ENCODE measurements at regions not wholly inside any gene's neighbourhood (a gene's known extent, or its start where the extent isn't known, plus 50 kb on each side); places are given as distances from the start of the nearest gene placed in this dataset.
A peak's percentile ranks its signal among the peaks of the same experiment; 100 is the strongest.

GRCh38 chr5:159765760-159766517 lies 150.3 kb upstream of the ADRA1B start:
- H3K4me3 ChIP-seq (ENCODE audit: low read depth, low read length) = no peak overlapping the region
- no peak for TF ChIP-seq CTCF (IDR thresholded peaks at IDR 0.05; ENCODE audit: borderline replicate concordance, insufficient read depth, low read depth, low read length)

DNA sequence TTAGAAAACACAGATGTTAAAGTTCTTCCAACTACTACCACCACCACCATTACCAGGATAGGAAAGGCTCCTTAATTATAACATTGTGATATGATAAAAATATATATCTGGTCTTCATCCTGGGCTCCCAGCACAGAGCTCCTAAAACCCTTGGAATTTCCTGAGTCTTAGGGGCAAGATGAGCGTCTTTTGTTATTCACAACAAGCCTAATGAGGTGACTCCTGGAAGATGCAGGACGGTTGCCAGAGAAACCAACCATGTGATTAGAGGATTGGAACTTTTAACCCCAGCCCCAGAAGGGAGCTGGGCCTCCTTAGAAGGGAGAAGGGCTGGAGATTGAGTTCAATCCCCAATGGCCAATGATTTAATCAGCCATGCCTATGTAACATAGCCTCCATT lies 148.0 kb upstream of the ADRA1B start:
- no peak for TF ChIP-seq CTCF (IDR thresholded peaks at IDR 0.05; ENCODE audit: borderline replicate concordance, insufficient read depth, low read depth, low read length)
- H3K4me3 ChIP-seq (ENCODE audit: low read depth, low read length) = no peak overlapping the region

- peak overlapping the region; percentile 44 for H3K4me3 ChIP-seq (ENCODE audit: low read depth, low read length)
- no peak for TF ChIP-seq CTCF (IDR thresholded peaks at IDR 0.05; ENCODE audit: borderline replicate concordance, insufficient read depth, low read depth, low read length)
Observed at GRCh38 chr5:159772698-159773061, 143.6 kb upstream of the ADRA1B start.

DNA sequence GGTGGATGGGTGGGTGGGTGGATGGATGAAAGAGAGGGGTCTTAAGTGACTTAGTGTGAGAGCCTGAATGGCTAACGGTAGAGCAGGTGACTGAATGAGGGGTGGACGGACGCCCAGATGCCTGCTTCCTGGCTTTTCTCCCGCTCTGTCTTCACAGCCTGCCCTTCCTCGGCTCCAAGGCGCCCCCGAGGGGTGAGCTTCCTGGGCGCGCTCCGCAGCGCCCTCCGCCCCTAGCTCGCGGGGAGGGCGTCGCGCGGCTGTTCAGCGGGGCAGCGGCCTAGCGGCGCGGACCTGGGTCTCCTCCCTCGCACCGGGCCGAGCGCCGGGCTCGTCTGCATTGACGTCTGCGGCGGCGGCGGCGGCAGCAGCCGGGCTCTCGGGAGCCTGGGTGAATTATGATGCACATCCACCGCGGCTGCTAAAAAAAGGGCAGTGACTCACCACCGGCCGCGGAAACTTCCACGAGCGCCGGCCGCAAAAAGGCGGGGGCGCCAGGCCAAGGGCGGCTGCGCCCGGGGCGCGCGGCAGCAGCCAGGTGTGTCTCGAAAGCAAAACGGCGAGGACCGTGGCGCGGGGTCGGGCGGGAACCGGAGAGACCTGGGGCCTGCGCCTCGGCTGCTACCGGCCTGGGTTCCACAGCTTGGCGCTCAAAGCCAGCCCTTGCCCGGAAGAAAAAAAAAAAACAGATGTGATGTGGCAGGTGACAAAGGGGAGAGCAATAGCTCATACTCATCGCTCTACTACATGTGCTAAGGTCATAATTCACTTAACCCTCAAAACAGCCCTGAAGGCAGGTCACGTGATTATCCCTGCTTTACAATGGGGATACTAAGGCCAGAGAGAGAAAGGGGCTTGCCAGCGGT lies 143.0 kb upstream of the ADRA1B start:
- H3K4me3 ChIP-seq (ENCODE audit: low read depth, low read length) = peak overlapping the region; percentile 44
- TF ChIP-seq CTCF (IDR thresholded peaks at IDR 0.05; ENCODE audit: borderline replicate concordance, insufficient read depth, low read depth, low read length) = 0 out of 2 replicates have a peak, but pooled peaks have one; percentile 7

GRCh38 chr5:159774476-159775031 lies 141.7 kb upstream of the ADRA1B start:
- no peak for TF ChIP-seq CTCF (IDR thresholded peaks at IDR 0.05; ENCODE audit: borderline replicate concordance, insufficient read depth, low read depth, low read length)
- H3K4me3 ChIP-seq (ENCODE audit: low read depth, low read length) = no peak overlapping the region

DNA sequence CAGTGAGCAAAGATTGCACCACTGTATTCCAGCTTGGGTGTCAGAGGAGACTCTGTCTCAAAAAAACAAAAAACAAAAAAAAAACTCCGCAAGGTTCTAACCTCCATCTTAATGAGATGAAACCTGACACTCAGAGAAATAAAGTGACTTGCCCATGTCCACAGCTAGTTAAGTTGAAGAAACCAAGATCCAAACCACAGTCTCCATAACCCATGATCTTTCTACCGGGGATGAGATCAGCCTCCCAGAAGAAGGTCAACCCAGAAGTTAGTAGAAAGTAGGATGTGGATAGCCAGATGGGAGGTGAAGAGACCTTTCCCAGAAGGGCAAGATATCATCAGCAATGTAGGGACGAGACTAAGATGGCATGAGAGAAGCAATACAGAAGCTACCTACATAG lies 140.4 kb upstream of the ADRA1B start:
- no peak for TF ChIP-seq CTCF (IDR thresholded peaks at IDR 0.05; ENCODE audit: borderline replicate concordance, insufficient read depth, low read depth, low read length)
- H3K4me3 ChIP-seq (ENCODE audit: low read depth, low read length) = no peak overlapping the region
